NCI-H82 treated with DMSO at 0.1 percent for 48 hours (cell line): ENCODE measurements at regions not wholly inside any gene's neighbourhood (a gene's known extent, or its start where the extent isn't known, plus 50 kb on each side); places are given as distances from the start of the nearest gene placed in this dataset.
"Not testable (repeated sequence)": the region's sequence is repeated elsewhere in the genome, so short reads cannot be mapped to it uniquely, and the experiment has no call there.

Experiments
- DNase-seq: peaks from one replicate; lab custom pipeline; 2025; ENCODE audit not compliant: unreplicated experiment; lab: John Stamatoyannopoulos, UW

- no peak for DNase-seq
Measured at GRCh38 chr9:12204512-12204911, 488.7 kb upstream of the TYRP1 start.

- no peak for DNase-seq
Measured at GRCh38 chr9:12212860-12213259, 480.3 kb upstream of the TYRP1 start.

- DNase-seq = no peak
Measured at GRCh38 chr9:12221470-12221869, 471.7 kb upstream of the TYRP1 start.

DNA sequence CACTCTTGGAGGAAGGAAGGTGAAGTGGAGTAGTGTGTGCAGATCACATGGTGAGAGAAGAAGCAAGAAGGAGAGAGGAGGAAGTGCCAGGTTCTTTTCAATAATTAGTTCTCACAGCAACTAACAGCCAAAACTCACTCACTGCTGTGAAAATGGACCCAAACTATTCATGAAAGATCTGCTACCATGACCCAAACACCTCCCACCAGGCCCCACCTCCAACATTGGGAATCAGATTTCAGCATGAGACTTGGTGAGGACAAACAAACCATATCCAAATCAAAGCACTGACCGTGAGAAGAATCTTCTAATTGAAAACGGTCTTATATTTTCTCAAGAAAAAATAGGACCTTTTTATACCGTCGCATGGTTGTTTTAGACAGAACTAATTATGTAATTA is 468.7 kb upstream of the TYRP1 start:
- DNase-seq = no peak

- DNase-seq = no peak
Measured at GRCh38 chr9:12230708-12231107, 462.5 kb upstream of the TYRP1 start.

- no peak for DNase-seq
Measured at GRCh38 chr9:12231832-12232231, 461.4 kb upstream of the TYRP1 start.

GRCh38 chr9:12232836-12233235 is 460.3 kb upstream of the TYRP1 start:
- no peak for DNase-seq

DNA sequence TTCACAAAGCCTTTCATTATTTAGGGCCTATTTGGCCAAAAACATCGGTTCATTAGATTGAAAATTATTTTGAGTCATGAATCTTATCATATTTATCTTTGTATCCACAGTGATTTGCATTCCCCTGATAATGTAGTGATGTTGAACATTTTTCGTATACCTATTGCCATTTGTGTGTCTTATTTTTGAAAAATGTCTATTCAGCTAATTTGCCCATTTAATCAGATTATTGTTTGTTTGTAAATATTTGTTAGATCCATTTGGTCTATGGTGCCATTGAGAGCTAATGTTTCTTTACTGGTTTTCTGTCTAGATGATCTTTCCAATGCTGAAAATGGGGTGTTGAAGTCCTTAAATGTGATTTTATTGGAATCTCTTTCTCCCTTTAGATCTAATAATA is 439.2 kb upstream of the TYRP1 start:
- DNase-seq = no peak

DNA sequence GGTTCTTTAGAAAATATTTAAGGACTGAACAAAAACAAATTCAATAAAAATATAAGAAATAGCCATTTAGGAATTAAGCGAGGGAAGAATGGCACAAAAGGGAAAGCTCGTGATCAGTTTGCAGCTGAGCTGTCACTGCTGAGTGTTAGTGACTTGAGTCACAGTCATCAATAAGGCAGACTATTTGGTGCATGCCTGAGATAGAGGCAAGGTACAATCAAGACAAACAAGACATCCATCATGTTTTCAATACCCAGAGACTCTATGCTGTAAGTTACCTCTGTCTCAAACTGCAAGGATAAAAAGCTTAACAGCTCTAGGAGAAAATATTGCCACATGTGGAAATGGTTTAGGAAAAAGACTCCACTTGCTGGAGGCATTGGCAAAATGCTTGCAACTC is 426.4 kb upstream of the TYRP1 start:
- no peak for DNase-seq

GRCh38 chr9:12271421-12271891 is 421.7 kb upstream of the TYRP1 start:
- DNase-seq = no peak

DNA sequence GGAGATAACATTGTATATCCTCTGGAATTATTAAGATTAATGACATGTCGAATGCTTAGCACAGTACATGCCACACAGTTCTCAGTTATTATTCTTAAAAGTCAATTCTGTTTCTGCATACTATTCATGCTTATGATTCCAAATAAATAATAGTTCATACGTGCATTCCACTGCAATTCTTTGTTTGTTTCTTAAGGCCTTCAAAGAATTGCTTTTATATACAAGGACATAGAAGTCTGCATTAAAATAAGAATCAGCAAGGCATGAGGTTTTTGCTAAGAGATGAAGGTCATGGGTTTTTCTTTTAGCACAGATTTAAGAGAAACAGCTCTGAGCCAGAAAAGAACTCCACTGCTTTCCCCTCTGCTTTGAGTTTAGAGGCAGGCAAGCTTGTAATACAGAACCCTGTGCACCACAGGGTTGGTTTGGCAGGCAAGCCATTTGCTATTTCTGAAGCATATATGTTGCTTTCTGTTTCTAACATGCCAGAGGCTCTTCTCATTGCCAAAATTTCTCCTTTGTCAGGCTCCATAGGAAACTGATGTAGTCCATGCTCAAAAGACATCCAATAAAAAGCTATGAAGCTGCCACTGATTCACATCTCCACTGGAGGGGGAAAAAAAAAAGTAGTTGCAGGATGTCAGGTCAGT is 420.6 kb upstream of the TYRP1 start:
- no peak for DNase-seq

- DNase-seq = no peak
Measured at GRCh38 chr9:12274577-12274976, 418.6 kb upstream of the TYRP1 start.

DNA sequence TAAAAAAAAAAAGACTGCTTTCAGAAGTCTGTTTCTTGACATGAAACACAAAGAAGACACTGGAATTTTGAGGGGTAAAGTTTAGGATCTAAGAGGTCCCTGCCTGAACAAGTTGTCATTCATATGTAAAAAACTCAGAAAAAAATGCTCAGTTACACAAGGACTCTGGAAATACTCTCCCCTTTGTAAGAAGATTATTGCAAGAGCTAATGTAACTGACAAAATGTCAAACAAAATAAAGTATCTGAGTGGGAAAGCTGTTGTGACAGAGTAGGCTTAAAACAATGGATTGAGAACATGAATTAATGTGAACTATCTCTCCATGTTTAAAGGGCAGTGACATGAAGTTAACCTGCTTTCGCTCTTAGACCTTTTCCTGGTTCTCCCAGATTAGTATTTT is 416.7 kb upstream of the TYRP1 start:
- no peak for DNase-seq

DNA sequence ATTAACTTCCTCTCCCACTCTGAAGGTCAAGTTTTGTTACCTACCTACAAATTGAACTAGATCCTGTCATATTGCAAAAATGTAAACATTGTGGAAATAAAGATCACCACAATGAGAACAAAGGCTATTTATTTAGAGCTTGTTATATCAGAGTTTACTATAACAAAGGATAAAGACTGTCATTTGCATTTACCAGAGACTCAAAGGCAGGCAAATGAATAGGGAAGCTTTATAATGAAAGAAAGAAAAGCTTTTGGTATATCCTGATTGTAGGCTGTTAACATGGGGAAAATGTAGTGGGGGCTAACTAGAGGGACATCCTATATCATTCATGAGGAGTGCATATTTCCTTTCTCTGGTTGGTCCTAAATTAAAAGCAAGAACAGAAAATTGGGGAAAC is 403.5 kb upstream of the TYRP1 start:
- DNase-seq = no peak

- DNase-seq = no peak
Measured at GRCh38 chr9:12290166-12290869, 402.9 kb upstream of the TYRP1 start.

GRCh38 chr9:12305211-12305610 is 388.0 kb upstream of the TYRP1 start:
- DNase-seq = no peak

DNA sequence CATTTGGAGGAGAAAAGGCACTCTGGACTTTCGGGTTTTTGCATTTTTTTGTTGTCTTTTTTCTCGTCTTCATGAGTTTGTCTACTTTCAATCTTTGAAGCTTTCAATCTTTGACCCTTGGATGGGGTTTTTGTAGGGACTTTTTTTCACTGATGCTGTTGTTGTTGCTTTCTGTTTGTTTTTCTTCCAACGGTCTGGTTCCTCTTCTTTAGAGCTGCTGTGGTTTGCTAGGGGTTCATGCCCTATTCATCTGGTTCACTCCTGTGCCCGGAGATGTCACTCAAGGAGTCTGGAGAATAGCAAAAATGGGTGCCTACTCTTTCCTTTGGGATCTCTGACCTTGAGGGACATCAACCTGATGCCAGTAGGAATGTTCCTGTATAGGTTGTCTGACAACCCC is 378.6 kb upstream of the TYRP1 start:
- DNase-seq = no peak

GRCh38 chr9:12318732-12319685 is 374.2 kb upstream of the TYRP1 start:
- no peak for DNase-seq

GRCh38 chr9:12329623-12329985 is 363.6 kb upstream of the TYRP1 start:
- no peak for DNase-seq

- not testable (repeated sequence) for DNase-seq
Measured at GRCh38 chr9:12333966-12334365, 359.2 kb upstream of the TYRP1 start.

DNA sequence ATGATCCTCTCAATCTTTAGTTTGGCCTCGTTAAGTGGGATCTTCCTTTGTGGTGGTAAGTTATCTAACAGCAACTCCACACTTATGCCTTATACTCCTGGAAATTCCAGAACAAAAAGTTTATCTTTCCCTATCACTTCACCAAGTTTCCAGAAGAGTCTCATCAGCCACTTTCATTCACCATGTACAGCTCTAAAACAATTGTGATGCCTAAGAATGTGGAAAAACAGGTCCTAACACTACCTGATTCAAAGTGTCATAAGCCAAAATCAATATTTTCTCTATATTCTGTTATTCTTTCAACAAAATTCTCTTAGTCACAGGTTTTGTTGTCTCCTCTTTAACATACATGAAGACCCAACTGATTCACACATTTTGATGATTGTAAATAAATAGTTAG is 342.4 kb upstream of the TYRP1 start:
- DNase-seq = no peak
